ENCODE measurements at regions not wholly inside any gene's neighbourhood (a gene's known extent, or its start where the extent isn't known, plus 50 kb on each side); places are given as distances from the start of the nearest gene placed in this dataset.

DNA sequence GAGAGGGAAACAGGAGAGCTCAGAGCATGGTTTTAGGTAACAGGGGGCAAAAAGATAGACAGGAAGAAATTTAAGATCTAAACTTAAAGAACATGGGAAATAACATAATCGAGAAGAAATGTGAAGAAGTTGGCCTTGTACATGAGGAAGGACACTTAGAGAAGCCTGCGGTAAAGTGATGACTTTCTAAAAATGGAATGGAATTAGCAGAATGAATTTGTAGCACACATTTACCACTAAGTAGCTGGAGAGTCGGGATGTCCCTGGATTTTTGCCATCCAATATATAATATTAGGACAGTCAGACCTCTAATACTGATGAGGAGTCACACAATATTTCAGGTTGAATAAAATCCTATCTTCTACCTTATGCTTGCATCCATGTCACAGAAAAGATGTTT is 77.7 kb upstream of the C1orf87 start:
- DNase-seq (ENCODE audit: insufficient read length), result no peak
- no peak for FAIRE-seq

DNA sequence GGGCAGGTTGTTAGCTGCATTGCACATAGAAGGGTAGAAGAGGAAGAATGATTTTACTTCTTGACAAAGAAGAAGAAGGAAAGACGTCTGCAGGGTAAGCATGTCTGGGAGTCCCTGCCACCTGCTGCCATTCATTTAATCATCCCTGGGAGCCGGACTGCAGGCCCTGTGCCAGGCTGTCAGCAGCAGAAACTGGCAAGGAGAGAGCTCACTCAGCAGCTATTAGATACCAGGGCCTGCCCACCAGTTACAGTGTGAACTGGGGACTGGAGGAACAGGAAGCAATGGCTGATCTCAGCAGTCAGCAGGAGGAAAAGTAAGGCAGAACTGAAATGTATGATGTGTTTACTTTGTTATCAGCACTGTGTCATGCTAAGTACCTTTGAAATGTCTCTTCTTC is 75.7 kb upstream of the C1orf87 start:
- FAIRE-seq (no peak), DNase-seq (ENCODE audit: insufficient read length) (no peak)
- TF ChIP-seq POLR2AphosphoS5 (IDR thresholded peaks at IDR 0.05; ENCODE audit: low read depth, low read length) (no peak), POLR2A (IDR thresholded peaks at IDR 0.05; ENCODE audit: low read depth, low read length) (no peak), TAF1 (IDR thresholded peaks at IDR 0.05; ENCODE audit: borderline replicate concordance, low read depth, low read length) (no peak)

More for the DNA sequence above, 77.7 kb upstream of the C1orf87 start:
- no peak for TF ChIP-seq POLR2AphosphoS5 (IDR thresholded peaks at IDR 0.05; ENCODE audit: low read depth, low read length)
- no peak for TF ChIP-seq POLR2A (IDR thresholded peaks at IDR 0.05; ENCODE audit: low read depth, low read length)
- TF ChIP-seq TAF1 (IDR thresholded peaks at IDR 0.05; ENCODE audit: borderline replicate concordance, low read depth, low read length), result no peak

DNA sequence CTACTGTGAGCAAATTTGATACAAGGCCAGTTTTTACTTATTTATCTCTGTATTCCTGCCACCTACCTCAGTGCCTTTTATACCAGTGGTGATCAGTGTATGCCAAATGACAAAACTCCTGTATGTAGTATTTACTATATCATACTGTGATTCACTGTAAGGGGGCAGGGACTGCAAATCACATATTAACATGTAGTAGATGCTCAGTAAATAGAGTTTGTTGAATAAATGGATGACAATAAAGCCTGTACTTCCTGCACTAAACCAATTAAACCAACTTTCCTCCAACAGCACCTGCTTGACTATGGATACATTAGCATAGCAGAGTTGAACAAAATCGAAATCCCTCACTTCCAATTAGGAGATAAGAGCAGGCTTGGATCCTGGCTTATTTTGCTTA is 73.3 kb upstream of the C1orf87 start:
- no peak for DNase-seq (ENCODE audit: insufficient read length)
- TF ChIP-seq POLR2A (IDR thresholded peaks at IDR 0.05; ENCODE audit: low read depth, low read length), result no peak
- TF ChIP-seq TAF1 (IDR thresholded peaks at IDR 0.05; ENCODE audit: borderline replicate concordance, low read depth, low read length), result no peak
- TF ChIP-seq POLR2AphosphoS5 (IDR thresholded peaks at IDR 0.05; ENCODE audit: low read depth, low read length), result no peak

DNA sequence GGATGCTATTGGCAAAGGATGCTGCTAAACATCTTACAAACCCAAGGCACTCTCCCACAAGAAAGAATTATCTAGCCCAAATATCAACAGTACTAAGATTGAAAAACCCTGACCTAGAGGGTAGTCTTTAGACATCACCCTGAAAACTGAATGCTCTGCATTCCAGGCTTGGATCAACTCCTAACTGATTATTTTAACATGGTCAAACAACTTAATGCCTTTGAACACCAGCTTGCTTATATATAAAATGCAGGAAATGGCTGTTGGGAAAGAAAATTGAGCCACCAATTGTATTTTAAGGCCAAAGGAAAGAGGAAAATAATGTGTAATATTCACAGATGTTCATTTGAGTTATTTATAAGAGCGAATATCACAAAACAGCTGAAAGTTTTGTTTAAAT is 72.2 kb upstream of the C1orf87 start:
- DNase-seq (ENCODE audit: insufficient read length) (no peak), FAIRE-seq (no peak)
- no peak for TF ChIP-seq TAF1 (IDR thresholded peaks at IDR 0.05; ENCODE audit: borderline replicate concordance, low read depth, low read length)
- no peak for TF ChIP-seq POLR2AphosphoS5 (IDR thresholded peaks at IDR 0.05; ENCODE audit: low read depth, low read length)
- TF ChIP-seq POLR2A (IDR thresholded peaks at IDR 0.05; ENCODE audit: low read depth, low read length), result no peak

More for the DNA sequence above, 73.3 kb upstream of the C1orf87 start:
- FAIRE-seq, result no peak

DNA sequence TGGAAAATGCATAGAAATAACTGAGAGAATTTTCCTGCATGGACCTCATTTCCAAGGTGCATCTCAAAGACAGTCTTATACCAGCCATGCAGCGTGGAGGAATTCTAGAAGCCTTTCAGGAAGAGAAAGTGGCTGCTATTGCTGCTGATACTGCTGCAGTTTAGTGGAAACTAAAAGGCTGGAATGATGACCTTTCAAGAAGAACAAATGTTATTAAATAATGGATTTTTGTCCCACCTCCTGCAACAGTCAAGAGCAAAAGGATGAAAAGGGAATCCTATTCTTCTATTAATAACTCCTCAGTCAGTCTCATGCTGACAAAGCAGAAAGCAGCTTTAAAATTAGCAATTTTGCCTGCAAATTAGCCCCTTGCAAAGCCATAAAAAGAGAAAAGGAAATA is 68.2 kb upstream of the C1orf87 start:
- no peak for DNase-seq (ENCODE audit: insufficient read length)
- no peak for FAIRE-seq
- no peak for TF ChIP-seq POLR2AphosphoS5 (IDR thresholded peaks at IDR 0.05; ENCODE audit: low read depth, low read length)
- TF ChIP-seq TAF1 (IDR thresholded peaks at IDR 0.05; ENCODE audit: borderline replicate concordance, low read depth, low read length), result no peak
- no peak for TF ChIP-seq POLR2A (IDR thresholded peaks at IDR 0.05; ENCODE audit: low read depth, low read length)

DNA sequence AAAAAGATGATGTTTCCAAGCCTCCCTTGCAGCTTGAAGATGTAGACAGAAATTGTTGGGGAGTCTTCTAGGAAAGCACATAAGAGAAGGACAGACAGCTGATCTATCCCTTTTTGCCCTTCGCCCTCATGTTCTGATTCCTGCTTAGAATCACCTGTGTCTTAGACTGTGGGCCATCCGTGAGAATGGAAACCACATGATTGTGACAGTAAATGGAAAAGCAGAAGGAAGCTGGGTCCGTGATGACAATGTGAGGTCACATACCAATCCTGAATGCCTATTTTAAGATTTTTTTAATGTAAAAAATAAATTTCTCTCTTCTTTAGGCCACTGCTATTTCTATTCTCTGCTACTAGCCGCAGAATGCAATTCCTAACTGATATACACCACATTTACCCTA is 67.7 kb upstream of the C1orf87 start:
- no peak for DNase-seq (ENCODE audit: insufficient read length)
- TF ChIP-seq POLR2AphosphoS5 (IDR thresholded peaks at IDR 0.05; ENCODE audit: low read depth, low read length) (no peak), TAF1 (IDR thresholded peaks at IDR 0.05; ENCODE audit: borderline replicate concordance, low read depth, low read length) (no peak), POLR2A (IDR thresholded peaks at IDR 0.05; ENCODE audit: low read depth, low read length) (no peak)
- FAIRE-seq, result no peak

DNA sequence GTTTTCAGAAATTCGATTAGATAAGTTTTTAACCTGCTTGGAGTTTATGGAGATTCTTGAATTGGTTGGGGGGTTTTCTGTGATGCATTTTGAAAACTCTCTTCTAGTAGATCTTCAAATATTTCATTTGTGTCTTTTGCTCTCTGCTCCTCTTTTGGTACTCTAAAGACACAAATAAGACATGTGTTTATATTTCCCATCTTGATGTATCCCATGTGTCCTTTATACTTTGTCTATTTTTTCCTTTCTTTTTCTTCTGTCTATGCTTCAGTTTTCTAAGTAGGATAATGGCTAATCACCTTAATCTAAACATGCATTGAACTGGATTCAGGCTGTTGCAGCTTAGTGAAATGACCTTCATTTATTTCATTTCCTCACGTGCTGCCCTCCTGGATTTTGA is 63.8 kb upstream of the C1orf87 start:
- peak; percentile 5 for FAIRE-seq
- TF ChIP-seq TAF1 (IDR thresholded peaks at IDR 0.05; ENCODE audit: borderline replicate concordance, low read depth, low read length) (no peak), POLR2AphosphoS5 (IDR thresholded peaks at IDR 0.05; ENCODE audit: low read depth, low read length) (no peak), POLR2A (IDR thresholded peaks at IDR 0.05; ENCODE audit: low read depth, low read length) (no peak)
- no peak for DNase-seq (ENCODE audit: insufficient read length)

DNA sequence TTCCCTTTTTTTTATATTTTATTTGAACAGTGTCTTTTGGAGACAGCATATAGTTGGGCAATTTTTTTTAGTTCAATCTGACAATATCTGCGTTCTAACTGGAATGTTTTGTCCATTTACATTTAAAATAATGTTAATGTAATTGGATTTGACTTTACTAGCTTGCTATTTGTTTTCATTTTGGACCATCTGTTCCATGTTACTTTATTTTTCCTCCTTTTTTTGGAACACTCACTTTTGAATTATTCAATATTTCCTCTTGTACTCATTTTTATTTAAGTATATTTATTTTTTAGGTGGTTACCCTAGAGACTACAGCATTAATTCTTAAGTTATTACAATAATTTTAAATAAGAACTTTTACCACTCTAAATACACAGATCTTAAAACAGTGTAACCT is 62.8 kb upstream of the C1orf87 start:
- FAIRE-seq (no peak), DNase-seq (ENCODE audit: insufficient read length) (no peak)
- TF ChIP-seq POLR2AphosphoS5 (IDR thresholded peaks at IDR 0.05; ENCODE audit: low read depth, low read length), result no peak
- no peak for TF ChIP-seq POLR2A (IDR thresholded peaks at IDR 0.05; ENCODE audit: low read depth, low read length)
- TF ChIP-seq TAF1 (IDR thresholded peaks at IDR 0.05; ENCODE audit: borderline replicate concordance, low read depth, low read length), result no peak

DNA sequence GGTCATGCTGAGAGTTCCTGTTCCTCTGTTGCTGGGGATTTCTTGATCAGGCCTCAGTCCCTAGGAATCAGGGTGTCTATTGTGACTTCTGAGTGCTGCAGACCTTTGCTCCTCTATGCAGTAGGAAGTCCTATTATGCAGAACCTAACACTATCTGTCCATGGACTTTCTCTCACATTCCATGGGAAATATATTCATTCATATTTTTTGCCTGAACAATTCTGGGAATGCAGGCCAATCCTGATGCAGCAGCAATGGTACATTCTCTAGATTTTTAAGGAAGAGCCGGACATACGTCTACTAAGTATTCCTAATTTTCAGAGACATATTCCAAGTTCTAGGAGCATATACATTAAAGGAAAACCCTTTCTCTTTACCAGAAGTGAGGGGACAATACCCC is 61.1 kb upstream of the C1orf87 start:
- FAIRE-seq (no peak), DNase-seq (ENCODE audit: insufficient read length) (no peak)
- TF ChIP-seq TAF1 (IDR thresholded peaks at IDR 0.05; ENCODE audit: borderline replicate concordance, low read depth, low read length) (no peak), POLR2A (IDR thresholded peaks at IDR 0.05; ENCODE audit: low read depth, low read length) (no peak), POLR2AphosphoS5 (IDR thresholded peaks at IDR 0.05; ENCODE audit: low read depth, low read length) (no peak)

DNA sequence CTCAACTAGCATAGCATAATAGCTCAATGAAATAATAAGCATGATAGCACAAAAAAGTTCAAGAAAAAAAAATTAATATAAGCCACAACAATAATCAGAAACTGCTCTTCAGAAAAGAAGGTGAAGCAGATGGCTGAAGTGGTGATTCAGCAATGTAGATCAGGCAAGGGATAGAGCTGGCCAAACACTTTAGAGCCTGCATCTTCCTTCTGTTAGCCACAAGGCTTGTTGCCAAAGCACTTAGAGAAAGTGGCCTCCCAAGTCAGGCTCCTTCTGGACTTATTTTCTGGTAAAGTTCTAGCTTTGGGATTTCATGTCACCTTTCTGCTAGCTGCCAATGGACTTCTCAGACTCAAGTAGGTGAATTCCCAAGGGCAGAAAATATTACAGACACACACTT is 60.3 kb upstream of the C1orf87 start:
- TF ChIP-seq TAF1 (IDR thresholded peaks at IDR 0.05; ENCODE audit: borderline replicate concordance, low read depth, low read length) (no peak), POLR2A (IDR thresholded peaks at IDR 0.05; ENCODE audit: low read depth, low read length) (no peak), POLR2AphosphoS5 (IDR thresholded peaks at IDR 0.05; ENCODE audit: low read depth, low read length) (no peak)
- no peak for FAIRE-seq
- DNase-seq (ENCODE audit: insufficient read length), result no peak

DNA sequence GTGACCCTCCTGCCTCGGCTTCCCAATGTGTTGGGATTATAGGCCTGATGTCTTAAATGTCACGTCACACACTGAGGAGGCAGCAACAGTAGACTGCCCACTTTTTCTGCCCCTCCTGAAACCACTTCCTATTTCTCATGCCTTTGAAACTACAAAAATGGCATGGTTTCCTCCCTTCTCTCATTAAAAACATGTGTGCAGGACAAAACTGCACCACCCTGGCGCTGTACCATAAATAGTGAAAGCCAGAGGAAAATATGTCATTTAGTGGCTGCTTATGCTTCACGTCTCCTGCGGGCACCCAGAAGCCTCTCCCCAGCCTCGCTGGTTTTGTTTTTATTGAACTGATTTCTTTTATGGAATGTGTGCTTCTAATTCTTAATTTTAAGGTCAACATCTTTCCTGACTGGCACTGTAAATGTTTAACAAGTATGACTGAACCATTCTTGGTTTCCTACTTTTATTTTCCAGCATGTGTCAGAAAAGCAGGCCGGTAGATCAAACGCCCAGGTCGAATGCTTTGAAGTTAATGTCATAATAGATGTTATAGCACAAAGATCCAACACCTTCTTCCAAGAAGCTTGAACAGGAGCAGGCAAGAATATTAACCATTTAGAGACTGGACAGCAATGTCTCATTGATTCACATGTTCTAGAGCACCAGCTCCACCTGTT is 59.6 kb upstream of the C1orf87 start:
- no peak for DNase-seq (ENCODE audit: insufficient read length)
- no peak for FAIRE-seq
- no peak for TF ChIP-seq TAF1 (IDR thresholded peaks at IDR 0.05; ENCODE audit: borderline replicate concordance, low read depth, low read length)
- no peak for TF ChIP-seq POLR2A (IDR thresholded peaks at IDR 0.05; ENCODE audit: low read depth, low read length)
- TF ChIP-seq POLR2AphosphoS5 (IDR thresholded peaks at IDR 0.05; ENCODE audit: low read depth, low read length), result no peak

DNA sequence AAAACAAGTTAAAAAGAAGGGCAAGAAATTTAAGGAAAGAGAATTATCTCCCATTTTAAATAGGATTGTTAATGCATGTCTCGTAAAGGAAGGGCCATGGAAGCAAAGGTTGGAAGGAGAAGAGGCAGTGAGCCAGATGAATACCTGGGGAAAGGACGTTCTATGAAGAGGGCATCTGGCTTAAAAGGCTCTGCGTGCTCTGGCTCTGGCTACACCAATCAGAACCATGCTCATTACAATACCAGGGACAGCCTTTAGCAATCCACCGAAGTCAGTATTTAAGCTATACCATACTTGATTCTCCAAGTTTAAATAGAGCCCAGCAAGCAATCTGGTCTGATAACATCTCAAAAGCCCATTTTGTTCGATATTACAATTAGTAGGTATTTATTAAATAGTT is 58.5 kb upstream of the C1orf87 start:
- TF ChIP-seq POLR2AphosphoS5 (IDR thresholded peaks at IDR 0.05; ENCODE audit: low read depth, low read length), result no peak
- no peak for TF ChIP-seq POLR2A (IDR thresholded peaks at IDR 0.05; ENCODE audit: low read depth, low read length)
- TF ChIP-seq TAF1 (IDR thresholded peaks at IDR 0.05; ENCODE audit: borderline replicate concordance, low read depth, low read length), result no peak
- DNase-seq (ENCODE audit: insufficient read length) (no peak), FAIRE-seq (no peak)

All from GM12892 (cell line).